Body of pancreas (tissue), 4 donors: ENCODE measurements at regions not wholly inside any gene's neighbourhood (a gene's known extent, or its start where the extent isn't known, plus 50 kb on each side); places are given as distances from the start of the nearest gene placed in this dataset.

Source experiments
- ATAC-seq: fragments of 150-250 bp; one replicate; pipeline ENCODE4 v1.9.1; 2016
- DNase-seq, 4 donors: peaks; one replicate each; pipeline ENCODE4 v3.0.0-alpha.2; 2019
- H3K27ac ChIP-seq, 4 donors: fragments of 200-600 bp; sonication (generic); 1 replicate in 3 of 4; 2 replicates in 1 of 4; pipeline versions ENCODE4 v1.5.1 to v1.6.1; 2016 to 2019; ENCODE audit warnings: mild to moderate bottlenecking in 1 of 4, mixed read lengths in 1 of 4, moderate library complexity in 1 of 4
- H3K27me3 ChIP-seq, 2 donors: fragments of 200-600 bp; sonication (generic); one replicate each; pipeline ENCODE4 v1.6.0; 2016; ENCODE audit warnings: mild to moderate bottlenecking in 1 of 2
- H3K36me3 ChIP-seq, 2 donors: fragments of 200-600 bp; sonication (generic); replicated peaks in 1 of 2; 2 replicates each; pipeline ENCODE4 v1.5.1; 2016; ENCODE audit warnings: low read depth in 2 of 2; ENCODE audit not compliant: insufficient read depth in 1 of 2
- H3K4me1 ChIP-seq: fragments of 200-600 bp; sonication (generic); one replicate; pipeline ENCODE4 v1.6.0; 2016
- H3K4me3 ChIP-seq, 2 donors: fragments of 200-600 bp; sonication (generic); 1 replicate in 1 of 2; 2 replicates in 1 of 2; pipeline ENCODE4 v1.5.1; 2016 to 2019
- H3K9me3 ChIP-seq, 3 donors: fragments of 200-600 bp; sonication (generic); 1 replicate in 2 of 3; 2 replicates in 1 of 3; pipeline ENCODE4 v1.5.1; 2016
- CTCF ChIP-seq, 7 experiments: fragments of 450-650 bp in 4 of 7; fragments of 200-600 bp in 3 of 7; sonication (generic) in 3 of 7; IDR thresholded peaks; one replicate each; pipeline ENCODE4 v1.5.1; 2016 to 2019; ENCODE audit warnings: antibody characterized with exemption in 7 of 7
- POLR2A ChIP-seq, 3 donors: fragments of 450-650 bp; IDR thresholded peaks; one replicate each; pipeline ENCODE4 v1.6.1; 2016; ENCODE audit warnings: antibody characterized with exemption in 3 of 3, mild to moderate bottlenecking in 2 of 3
- WGBS, 2 donors: methylation state at CpG; one replicate each; pipeline ENCODE4 v1.1.5; 2017; 5-methylcytosine and 5-hydroxymethylcytosine counted together
- intact Hi-C: fragments of 100-400 bp; cut with DNase I; formaldehyde crosslinking; loops from one replicate; pipeline ENCODE4 v1.15.1; 2023

- H3K9me3 ChIP-seq = no peaks in the 10 kb centered on the region
- H3K36me3 ChIP-seq = no peaks in the 10 kb centered on the region
- H3K27me3 ChIP-seq = no peaks in the 10 kb centered on the region
- H3K4me3 ChIP-seq = no peak overlapping the region
- no peak for TF ChIP-seq POLR2A (IDR thresholded peaks at IDR 0.05)
- TF ChIP-seq CTCF (IDR thresholded peaks at IDR 0.05) = no peak
- H3K27ac ChIP-seq = no peak overlapping the region
- ATAC-seq (no peak), DNase-seq (no peak)
- WGBS, 2 donors = 64 to 74% methylated on average over 9 of the region's 9 CpGs
- intact Hi-C loops = no loop called here
- H3K4me1 ChIP-seq = no peaks in the 10 kb centered on the region
Measured at GRCh38 chr5:51275428-51275827, 107.8 kb upstream of the ISL1 start.

- intact Hi-C loops = no loop called here
- no peaks in the 10 kb centered on the region for H3K36me3 ChIP-seq
- H3K4me1 ChIP-seq = no peaks in the 10 kb centered on the region
- no peak for ATAC-seq
- H3K9me3 ChIP-seq = no peaks in the 10 kb centered on the region
- no peak overlapping the region for H3K27ac ChIP-seq
- H3K4me3 ChIP-seq = no peak overlapping the region
- no peak for DNase-seq
- TF ChIP-seq POLR2A (IDR thresholded peaks at IDR 0.05) (no peak), CTCF (IDR thresholded peaks at IDR 0.05) (no peak)
- 58 to 73% methylated on average over 2 of the region's 2 CpGs for WGBS, 2 donors
- no peaks in the 10 kb centered on the region for H3K27me3 ChIP-seq
Measured at GRCh38 chr5:51276250-51276649, 107.0 kb upstream of the ISL1 start.

DNA sequence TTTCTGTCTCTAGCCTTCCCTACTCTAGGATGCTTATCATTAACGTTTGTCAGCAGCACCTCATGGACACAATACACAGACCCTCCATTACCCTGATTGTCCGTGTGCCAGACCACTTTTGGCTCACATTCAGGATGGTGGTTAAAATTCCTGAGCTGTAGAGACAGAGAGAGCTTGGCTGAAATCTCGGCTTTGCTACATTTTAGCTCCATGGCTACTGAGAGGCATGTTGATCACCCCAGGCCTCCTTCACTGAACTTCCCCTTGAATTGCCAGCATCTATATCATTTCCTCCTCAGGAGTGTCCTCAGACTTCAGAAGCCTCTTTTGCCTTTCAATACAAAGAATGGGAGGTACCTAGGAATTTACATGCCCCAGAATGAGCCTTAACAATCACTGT is 104.7 kb upstream of the ISL1 start:
- intact Hi-C loops = no loop called here
- Histone ChIP-seq H3K27me3 (no peaks in the 10 kb centered on the region), H3K4me3 (no peak overlapping the region), H3K9me3 (no peaks in the 10 kb centered on the region), H3K36me3 (no peaks in the 10 kb centered on the region), H3K4me1 (no peaks in the 10 kb centered on the region), H3K27ac (no peak overlapping the region)
- ATAC-seq (no peak), DNase-seq (no peak)
- 17 to 21% methylated on average over 3 of the region's 3 CpGs for WGBS, 2 donors
- TF ChIP-seq CTCF (IDR thresholded peaks at IDR 0.05) (no peak), POLR2A (IDR thresholded peaks at IDR 0.05) (no peak)

- no peak for ATAC-seq
- no peak overlapping the region for H3K27ac ChIP-seq
- H3K36me3 ChIP-seq = no peaks in the 10 kb centered on the region
- no peak overlapping the region for H3K4me3 ChIP-seq
- intact Hi-C loops = no loop called here
- 44 to 47% methylated on average over 7 of the region's 7 CpGs for WGBS, 2 donors
- peak in 2 of 4 donors; percentile 14 to 22 for DNase-seq
- no peaks in the 10 kb centered on the region for H3K4me1 ChIP-seq
- H3K9me3 ChIP-seq = no peaks in the 10 kb centered on the region
- H3K27me3 ChIP-seq = no peaks in the 10 kb centered on the region
- no peak for TF ChIP-seq POLR2A (IDR thresholded peaks at IDR 0.05)
Measured at GRCh38 chr5:51279983-51280706, 103.1 kb upstream of the ISL1 start.

DNA sequence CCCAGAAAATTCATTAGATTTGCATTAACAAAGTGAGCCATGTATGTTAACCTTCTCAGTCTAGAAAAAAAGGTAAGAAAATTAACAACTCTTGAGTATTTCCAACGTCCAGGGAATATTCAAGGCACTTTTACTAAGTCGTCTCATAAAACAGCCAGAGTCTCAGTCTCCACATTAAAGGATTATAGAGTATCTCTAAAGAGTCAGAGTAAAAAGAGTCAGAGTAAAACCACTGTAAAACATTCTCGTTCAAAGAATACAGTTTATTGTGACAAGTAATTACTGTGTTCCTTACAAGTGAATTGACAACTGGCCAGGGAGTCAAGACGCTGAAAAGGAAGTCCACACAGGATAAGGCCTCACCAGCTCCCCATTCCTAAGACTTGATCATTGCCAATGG is 97.2 kb upstream of the ISL1 start:
- intact Hi-C loops = no loop called here
- Histone ChIP-seq H3K27me3 (no peaks in the 10 kb centered on the region), H3K36me3 (no peaks in the 10 kb centered on the region), H3K9me3 (no peaks in the 10 kb centered on the region), H3K4me1 (no peaks in the 10 kb centered on the region), H3K27ac (no peak overlapping the region), H3K4me3 (no peak overlapping the region)
- ATAC-seq = no peak
- TF ChIP-seq CTCF (IDR thresholded peaks at IDR 0.05) (no peak), POLR2A (IDR thresholded peaks at IDR 0.05) (no peak)
- WGBS, 2 donors = 44 to 62% methylated on average over 4 of the region's 4 CpGs
- DNase-seq = no peak
